HG03045 (cell line): ENCODE measurements at regions not wholly inside any gene's neighbourhood (a gene's known extent, or its start where the extent isn't known, plus 50 kb on each side); places are given as distances from the start of the nearest gene placed in this dataset.
"Not testable (repeated sequence)": the region's sequence is repeated elsewhere in the genome, so short reads cannot be mapped to it uniquely, and the experiment has no call there.

ENCODE experiments used
- ATAC-seq: cut with Tn5 transposase; IDR thresholded peaks from one replicate; pipeline ENCODE4 v1.9.1; 2021; ENCODE audit warnings: mild to moderate bottlenecking, moderate library complexity; ENCODE audit not compliant: unreplicated experiment

GRCh38 chr12:69179786-69180185 is 59.6 kb upstream of the CPSF6 start:
- ATAC-seq = no peak

- not testable (repeated sequence) for ATAC-seq
These were observed 51.8 kb upstream of the CPSF6 start for GRCh38 chr12:69187572-69187971.

- ATAC-seq = no peak
These were observed 49.9 kb upstream of the CPSF6 start for GRCh38 chr12:69189378-69189978.
